A549 (cell line): ENCODE measurements at regions not wholly inside any gene's neighbourhood (a gene's known extent, or its start where the extent isn't known, plus 50 kb on each side); places are given as distances from the start of the nearest gene placed in this dataset.

Source experiments
- ATAC-seq, 2 experiments: fragments of 200-7000 bp in 1 of 2; fragments of >200 bp in 1 of 2; cut with Nextera tagmentation in 1 of 2; cut with Tn5 transposase in 1 of 2; 3 replicates each; pipeline versions ENCODE4 v1.8.0 to v1.9.1; 2018 to 2020; ENCODE audit warnings: mild to moderate bottlenecking in 1 of 2, moderate library complexity in 1 of 2
- CTCF ChIA-PET: fragments of 300-600 bp; sonication (Branson Sonifier 250); formaldehyde crosslinking; extraction: SDS; loops from one replicate; lab custom pipeline; 2021; ENCODE audit warnings: antibody characterized with exemption, inconsistent platforms; lab: Yijun Ruan, JAX
- POLR2A ChIA-PET: fragments of 350-600 bp; formaldehyde crosslinking; extraction: SDS; loops from one replicate; lab custom pipeline; 2021; ENCODE audit warnings: antibody characterized with exemption, inconsistent platforms; lab: Yijun Ruan, JAX
- DNase-seq, 2 experiments: peaks; one replicate each; pipeline versions ENCODE4 v3.0.0 to v3.0.0-alpha.2; 2011 to 2016; ENCODE audit warnings: low read depth in 1 of 2, low spot score in 1 of 2
- FAIRE-seq: peaks from 2 replicates; lab custom pipeline; 2011; peaks lifted over from hg19 to GRCh38; lab: Jason Lieb, UNC
- H3K27ac ChIP-seq, 2 experiments: fragments of >200 bp; sonication (Bioruptor Twin); formaldehyde crosslinking; 3 replicates each; pipeline ENCODE4 v1.5.1; 2016 to 2017
- H3K4me1 ChIP-seq: fragments of >200 bp; sonication (Bioruptor Twin); formaldehyde crosslinking; 3 replicates; pipeline ENCODE4 v1.6.1; 2016
- H3K4me2 ChIP-seq: fragments of >200 bp; sonication (Bioruptor Twin); formaldehyde crosslinking; 3 replicates; pipeline ENCODE4 v1.6.1; 2016
- H3K4me3 ChIP-seq: fragments of >200 bp; sonication (Bioruptor Twin); formaldehyde crosslinking; 3 replicates; pipeline ENCODE4 v1.5.1; 2016
- H3K9me3 ChIP-seq: fragments of >200 bp; sonication (Bioruptor Twin); formaldehyde crosslinking; 3 replicates; pipeline ENCODE4 v1.6.1; 2016
- ATOH8 ChIP-seq: fragments of 250-450 bp; sonication (Bioruptor Pico); IDR thresholded peaks from 2 replicates; pipeline ENCODE4 v1.5.0; 2020; ENCODE audit warnings: low read depth, mild to moderate bottlenecking, moderate library complexity
- BCL3 ChIP-seq: fragments of >200 bp; sonication (Bioruptor Twin); formaldehyde crosslinking; IDR thresholded peaks from 3 replicates; pipeline ENCODE4 v1.6.1; 2016
- CBX2 ChIP-seq: fragments of 200-600 bp; sonication (generic); IDR thresholded peaks from 2 replicates; pipeline ENCODE4 v1.6.1; 2016; ENCODE audit warnings: low read depth, mild to moderate bottlenecking, borderline replicate concordance
- CEBPB ChIP-seq, 2 experiments: fragments of >200 bp in 1 of 2; sonication (Bioruptor Twin) in 1 of 2; formaldehyde crosslinking in 1 of 2; IDR thresholded peaks; 2 replicates each; pipeline ENCODE4 v1.6.1; 2012 to 2016
- CHD4 ChIP-seq: fragments of 200-600 bp; sonication (generic); IDR thresholded peaks from 2 replicates; pipeline ENCODE4 v1.6.1; 2016; ENCODE audit warnings: antibody characterized with exemption, mild to moderate bottlenecking, borderline replicate concordance
- E2F6 ChIP-seq: IDR thresholded peaks from 2 replicates; pipeline ENCODE4 v1.6.1; 2012; ENCODE audit warnings: low read depth, borderline replicate concordance
- EHF ChIP-seq: fragments of 250-450 bp; sonication (Bioruptor Pico); IDR thresholded peaks from 2 replicates; pipeline ENCODE4 v1.5.0; 2020; ENCODE audit warnings: mild to moderate bottlenecking
- EP300 ChIP-seq, 2 experiments: fragments of >200 bp; sonication (Bioruptor Twin); formaldehyde crosslinking; IDR thresholded peaks; 2 replicates in 1 of 2; 3 replicates in 1 of 2; pipeline ENCODE4 v1.6.1; 2016 to 2017
- FOSL2 ChIP-seq, 2 experiments: fragments of 450-650 bp in 1 of 2; fragments of >200 bp in 1 of 2; sonication (Bioruptor Twin) in 1 of 2; formaldehyde crosslinking; IDR thresholded peaks; 2 replicates each; pipeline versions ENCODE4 v1.5.0 to v1.6.1; 2016 to 2020; ENCODE audit warnings: mild to moderate bottlenecking in 1 of 2, moderate library complexity in 1 of 2
- FOXS1 ChIP-seq: fragments of 250-450 bp; sonication (Bioruptor Pico); IDR thresholded peaks from 2 replicates; pipeline ENCODE4 v1.5.0; 2020; ENCODE audit warnings: mild to moderate bottlenecking, moderate library complexity
- HES2 ChIP-seq: fragments of >200 bp; sonication (Bioruptor Twin); formaldehyde crosslinking; IDR thresholded peaks from 2 replicates; pipeline ENCODE4 v1.6.1; 2016
- HOXB13 ChIP-seq: fragments of 250-450 bp; sonication (Bioruptor Pico); IDR thresholded peaks from 2 replicates; pipeline ENCODE4 v1.5.0; 2020; ENCODE audit warnings: low read depth, mild to moderate bottlenecking, moderate library complexity
- JUNB ChIP-seq: fragments of >200 bp; sonication (Bioruptor Twin); formaldehyde crosslinking; IDR thresholded peaks from 2 replicates; pipeline ENCODE4 v1.6.1; 2016
- KDM1A ChIP-seq: fragments of 200-600 bp; sonication (generic); IDR thresholded peaks from 2 replicates; pipeline ENCODE4 v1.6.1; 2016; ENCODE audit warnings: low read depth, mild to moderate bottlenecking
- KDM5A ChIP-seq: fragments of 200-600 bp; sonication (generic); IDR thresholded peaks from 2 replicates; pipeline ENCODE4 v1.6.1; 2016; ENCODE audit warnings: antibody characterized with exemption, mild to moderate bottlenecking
- MAFK ChIP-seq: fragments of 450-650 bp; IDR thresholded peaks from 2 replicates; pipeline ENCODE4 v1.6.1; 2014; ENCODE audit not compliant: partially characterized antibody
- MYC ChIP-seq: IDR thresholded peaks from 2 replicates; pipeline ENCODE4 v1.6.1; 2012; ENCODE audit warnings: mild to moderate bottlenecking, inconsistent platforms, low read length, improper control_type of control experiment, borderline replicate concordance
- NPAS2 ChIP-seq: fragments of 250-450 bp; sonication (Bioruptor Pico); IDR thresholded peaks from 2 replicates; pipeline ENCODE4 v1.8.0; 2022; ENCODE audit warnings: mild to moderate bottlenecking, moderate library complexity, borderline replicate concordance
- POLR2A ChIP-seq: IDR thresholded peaks from 2 replicates; pipeline ENCODE4 v1.6.1; 2012; ENCODE audit warnings: mild to moderate bottlenecking, low read length
- RAD21 ChIP-seq, 2 experiments: fragments of >200 bp in 1 of 2; sonication (Bioruptor Twin) in 1 of 2; formaldehyde crosslinking in 1 of 2; IDR thresholded peaks in 1 of 2; conservative IDR thresholded peaks in 1 of 2; 2 replicates in 1 of 2; 3 replicates in 1 of 2; pipeline ENCODE4 v1.6.1; 2012 to 2018; ENCODE audit warnings: inconsistent platforms in 1 of 2
- RARB ChIP-seq: fragments of 250-450 bp; sonication (Bioruptor Pico); IDR thresholded peaks from 2 replicates; pipeline ENCODE4 v1.8.0; 2021; ENCODE audit warnings: mild to moderate bottlenecking, moderate library complexity
- RCOR1 ChIP-seq: fragments of 150-350 bp; IDR thresholded peaks from 2 replicates; pipeline ENCODE4 v1.6.1; 2014; ENCODE audit warnings: antibody characterized with exemption, low read length, low read depth
- RNF2 ChIP-seq: fragments of 200-600 bp; sonication (generic); IDR thresholded peaks from 2 replicates; pipeline ENCODE4 v1.6.1; 2016; ENCODE audit warnings: low read depth, mild to moderate bottlenecking, antibody characterized with exemption, moderate library complexity, borderline replicate concordance
- SMC3 ChIP-seq: fragments of >200 bp; sonication (Bioruptor Twin); formaldehyde crosslinking; IDR thresholded peaks from 3 replicates; pipeline ENCODE4 v1.6.1; 2018; ENCODE audit warnings: inconsistent platforms
- TFCP2L1 ChIP-seq: fragments of 250-450 bp; sonication (Bioruptor Pico); IDR thresholded peaks from 2 replicates; pipeline ENCODE4 v1.5.0; 2021; ENCODE audit warnings: mild to moderate bottlenecking
- TP53 ChIP-seq: fragments of 250-450 bp; sonication (Bioruptor Pico); IDR thresholded peaks from 2 replicates; pipeline ENCODE4 v1.5.0; 2021; ENCODE audit warnings: mild to moderate bottlenecking, moderate library complexity
- WGBS: methylation state at CpG from one replicate; pipeline ENCODE4 v1.1.6; 2017; ENCODE audit errors: missing lambda C conversion rate; 5-methylcytosine and 5-hydroxymethylcytosine counted together
- TF ChIP-seq, protein P1 (sequence below): fragments of 450-650 bp; IDR thresholded peaks from 2 replicates; pipeline ENCODE4 v1.6.1; 2014; ENCODE audit warnings: antibody characterized with exemption

DNA sequence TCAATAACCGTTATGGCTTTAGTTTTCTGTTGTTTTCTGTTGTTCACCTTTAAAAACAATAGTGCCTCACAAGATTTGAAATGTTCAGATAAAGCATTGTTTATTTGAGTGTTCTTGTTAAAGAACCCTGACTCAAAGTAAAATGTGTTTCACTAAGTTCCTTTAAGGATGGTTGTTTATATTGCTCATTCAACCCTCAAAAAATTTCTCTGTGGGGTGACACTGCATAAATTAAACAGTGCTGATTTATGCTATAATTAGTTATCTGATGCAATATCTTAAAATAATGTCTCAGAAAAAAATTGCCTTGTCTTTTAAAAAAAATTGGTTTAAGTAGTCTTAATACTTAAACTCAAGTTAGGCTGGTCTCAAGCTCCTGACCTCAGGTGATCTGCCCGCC, 775.1 kb downstream of the FLRT2 start:
- CTCF ChIA-PET, result no interaction called here
- TF ChIP-seq RCOR1 (no peak), CBX2 (no peak), CHD4 (no peak), CEBPB (IDR thresholded peaks at IDR 0.05) (no peak), KDM1A (no peak), MAFK (no peak), TFCP2L1 (CRISPR knock-in tag) (no peak), ATOH8 (CRISPR knock-in tag) (no peak), SMC3 (no peak), RARB (CRISPR knock-in tag) (no peak), FOXS1 (no peak), EHF (no peak), HES2 (no peak), POLR2A (no peak), JUNB (no peak), KDM5A (no peak), MYC (no peak), EP300 (IDR thresholded peaks at IDR 0.05) (no peak)
- TF ChIP-seq, protein P1, sequence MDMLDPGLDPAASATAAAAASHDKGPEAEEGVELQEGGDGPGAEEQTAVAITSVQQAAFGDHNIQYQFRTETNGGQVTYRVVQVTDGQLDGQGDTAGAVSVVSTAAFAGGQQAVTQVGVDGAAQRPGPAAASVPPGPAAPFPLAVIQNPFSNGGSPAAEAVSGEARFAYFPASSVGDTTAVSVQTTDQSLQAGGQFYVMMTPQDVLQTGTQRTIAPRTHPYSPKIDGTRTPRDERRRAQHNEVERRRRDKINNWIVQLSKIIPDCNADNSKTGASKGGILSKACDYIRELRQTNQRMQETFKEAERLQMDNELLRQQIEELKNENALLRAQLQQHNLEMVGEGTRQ, result no peak
- TF ChIP-seq, all 56 proteins: peak for 0
- WGBS, result 11% methylated on average over 2 of the region's 2 CpGs
- no peak for ATAC-seq
- Histone ChIP-seq H3K4me3 (no peak overlapping the region), H3K4me1 (no peaks in the 10 kb centered on the region), H3K27ac (no peak overlapping the region), H3K4me2 (no peak overlapping the region), H3K9me3 (no peaks in the 10 kb centered on the region)
- POLR2A ChIA-PET, result no interaction called here
- no peak for DNase-seq
- FAIRE-seq, result no peak

DNA sequence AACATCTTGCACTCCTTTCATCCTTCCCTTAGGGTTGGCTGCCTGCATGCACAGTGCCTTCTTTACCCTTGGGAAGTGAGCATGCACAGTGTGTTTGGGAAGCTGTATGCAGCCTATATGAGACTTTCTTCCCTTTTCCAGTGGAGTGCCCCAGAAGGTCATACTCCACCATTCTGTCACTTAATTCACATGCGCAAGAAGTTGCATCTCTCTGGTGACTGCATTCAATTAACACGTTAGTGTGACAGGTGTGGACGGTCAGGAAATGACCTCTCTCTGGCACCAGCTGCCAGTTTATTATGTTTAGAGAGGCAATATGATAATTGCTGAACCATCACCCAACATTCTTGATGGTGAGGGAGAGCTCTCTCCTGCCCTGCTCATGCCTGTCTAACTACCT, 770.0 kb downstream of the FLRT2 start:
- no peak for DNase-seq
- 17% methylated on average over 3 of the region's 3 CpGs for WGBS
- no peak overlapping the region for H3K4me3 ChIP-seq
- H3K9me3 ChIP-seq, result no peaks in the 10 kb centered on the region
- H3K4me2 ChIP-seq, result no peak overlapping the region
- no peaks in the 10 kb centered on the region for H3K4me1 ChIP-seq
- ATAC-seq, result no peak
- TF ChIP-seq CEBPB (IDR thresholded peaks at IDR 0.05) (no peak), TP53 (CRISPR knock-in tag) (no peak), RAD21 (conservative IDR thresholded peaks at IDR 0.05 in 1 of 2, IDR thresholded peaks at IDR 0.05 in 1 of 2) (no peak), RNF2 (no peak), RARB (CRISPR knock-in tag) (no peak), ATOH8 (CRISPR knock-in tag) (no peak), FOSL2 (IDR thresholded peaks at IDR 0.05) (no peak), FOSL2 (CRISPR knock-in tag; IDR thresholded peaks at IDR 0.05) (no peak), HOXB13 (CRISPR knock-in tag) (no peak)
- ChIA-PET CTCF (no interaction called here), POLR2A (no interaction called here)
- H3K27ac ChIP-seq, result no peak overlapping the region
- no peak for FAIRE-seq

DNA sequence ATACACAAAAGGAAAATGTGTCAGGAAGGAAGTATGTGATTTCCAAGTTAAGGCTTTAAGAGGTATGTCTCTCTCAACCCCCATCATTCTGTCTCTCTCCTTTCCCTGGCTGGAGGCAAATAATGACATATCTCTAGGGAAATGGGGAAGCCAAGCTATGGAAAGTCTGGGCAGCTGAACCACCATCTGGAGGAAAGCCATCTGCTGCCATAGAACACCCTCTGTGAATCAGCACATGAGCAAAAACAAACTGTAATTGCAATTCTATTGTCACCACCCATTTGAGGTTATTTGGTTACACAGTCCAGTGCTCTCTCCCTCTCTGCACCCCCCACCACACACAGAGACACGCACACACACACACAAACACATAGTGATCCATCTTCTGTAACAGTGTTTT, 766.2 kb downstream of the FLRT2 start:
- no peak overlapping the region for H3K4me2 ChIP-seq
- no peak overlapping the region for H3K4me3 ChIP-seq
- TF ChIP-seq BCL3, result no peak
- no peak for TF ChIP-seq MAFK
- no peak for TF ChIP-seq NPAS2 (CRISPR knock-in tag)
- no peak for TF ChIP-seq E2F6
- ChIA-PET CTCF (no interaction called here), POLR2A (no interaction called here)
- no peaks in the 10 kb centered on the region for H3K4me1 ChIP-seq
- no peak for FAIRE-seq
- DNase-seq, result no peak
- WGBS, result 6% methylated on average over 1 of the region's 1 CpG
- no peak overlapping the region for H3K27ac ChIP-seq
- H3K9me3 ChIP-seq, result no peaks in the 10 kb centered on the region
- no peak for ATAC-seq
